ENCODE measurements at regions not wholly inside any gene's neighbourhood (a gene's known extent, or its start where the extent isn't known, plus 50 kb on each side); places are given as distances from the start of the nearest gene placed in this dataset.

- Mint-ChIP-seq H3K9me3 (peaks cover 0 to 9% (median 4%) of the 10 kb centered on the region in 11 donors), H3K4me3 (no peak overlapping the region), H3K27me3 (peaks cover 0 to 9% (median 0%) of the 10 kb centered on the region in 5 donors), H3K27ac (no peak overlapping the region), H3K4me1 (no peaks in the 10 kb centered on the region), H3K36me3 (peaks cover 0 to 7% (median 0%) of the 10 kb centered on the region in 5 donors)
- no peaks in the 10 kb centered on the region for H3K4me1 ChIP-seq (ENCODE audit: control insufficient read depth in 2 of 2, insufficient read depth in 2 of 2, low read length in 2 of 2)
- DNase-seq: no peak
- ChIA-PET POLR2A (no interaction called here), CTCF (no interaction called here)
- intact Hi-C loops (cut with micrococcal nuclease): no loop called here
- H3K27ac ChIP-seq (ENCODE audit: low read depth, low read length): no peak overlapping the region
- H3K4me3 ChIP-seq (ENCODE audit: low read length): no peak overlapping the region
- peaks cover 0 to 14% (median 0%) of the 10 kb centered on the region in 3 experiments for H3K9me3 ChIP-seq (ENCODE audit: control insufficient read depth in 2 of 3, low read length in 3 of 3)
- no peaks in the 10 kb centered on the region for H3K27me3 ChIP-seq (ENCODE audit: control insufficient read depth in 2 of 2, insufficient read depth in 2 of 2, low read length in 2 of 2)
- no peaks in the 10 kb centered on the region for H3K36me3 ChIP-seq (ENCODE audit: control insufficient read depth in 2 of 3, insufficient read depth in 3 of 3, low read length in 3 of 3)
- no peak for ATAC-seq
Measured at GRCh38 chr11:70490723-70491558, 92.6 kb downstream of the CTTN start.

DNA sequence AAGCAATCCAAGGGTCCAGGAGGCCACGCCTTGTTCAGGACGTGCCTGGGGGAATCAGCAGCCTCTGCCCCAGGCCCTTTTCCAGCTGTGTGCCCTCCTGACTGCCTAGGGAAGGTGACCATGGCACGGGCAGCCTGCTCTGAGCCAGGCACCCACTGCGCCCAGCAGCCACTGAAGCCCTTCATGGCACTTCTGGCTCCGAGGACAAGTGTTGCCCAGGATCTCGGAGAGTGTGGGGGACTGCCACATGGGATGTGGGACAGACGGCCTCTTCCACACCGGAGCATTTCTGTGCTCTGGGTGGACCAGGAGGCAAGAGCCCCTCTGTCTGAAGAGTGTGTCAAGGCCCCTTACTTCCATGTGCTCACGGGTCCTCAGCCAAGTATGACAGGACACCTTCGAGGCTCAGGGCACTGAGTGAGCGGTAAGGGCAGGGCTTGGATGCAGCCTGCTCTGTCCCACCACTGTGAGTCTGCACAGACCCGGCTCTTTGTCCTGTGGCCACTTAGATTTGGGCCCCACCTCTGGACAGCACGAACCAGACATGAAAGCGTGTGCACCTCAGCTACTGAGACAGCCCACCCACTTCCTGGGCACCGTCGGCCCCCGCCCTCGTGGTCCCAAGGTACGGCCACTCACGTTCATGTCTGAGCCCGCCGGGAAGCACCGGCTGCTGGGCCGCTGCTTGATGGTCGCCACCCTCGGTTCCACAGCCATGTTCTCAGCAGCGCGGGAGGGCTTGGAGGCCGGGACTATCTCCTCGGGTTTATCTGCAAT, 93.6 kb downstream of the CTTN start:
- Histone ChIP-seq H3K4me3 (ENCODE audit: low read length) (no peak overlapping the region), H3K36me3 (ENCODE audit: control insufficient read depth in 2 of 3, insufficient read depth in 3 of 3, low read length in 3 of 3) (no peaks in the 10 kb centered on the region), H3K9me3 (ENCODE audit: control insufficient read depth in 2 of 3, low read length in 3 of 3) (peaks cover 0 to 14% (median 0%) of the 10 kb centered on the region in 3 experiments), H3K4me1 (ENCODE audit: control insufficient read depth in 2 of 2, insufficient read depth in 2 of 2, low read length in 2 of 2) (no peaks in the 10 kb centered on the region), H3K27ac (ENCODE audit: low read depth, low read length) (no peak overlapping the region), H3K27me3 (ENCODE audit: control insufficient read depth in 2 of 2, insufficient read depth in 2 of 2, low read length in 2 of 2) (no peaks in the 10 kb centered on the region)
- Mint-ChIP-seq H3K4me1 (no peaks in the 10 kb centered on the region), H3K36me3 (peaks cover 0 to 7% (median 0%) of the 10 kb centered on the region in 5 donors), H3K9me3 (peaks cover 0 to 9% (median 4%) of the 10 kb centered on the region in 11 donors), H3K27ac (no peak overlapping the region), H3K4me3 (no peak overlapping the region), H3K27me3 (peaks cover 0 to 9% (median 0%) of the 10 kb centered on the region in 5 donors)
- no peak for DNase-seq
- CTCF ChIA-PET: no interaction called here
- ATAC-seq: no peak
- POLR2A ChIA-PET: no interaction called here
- intact Hi-C loops (cut with micrococcal nuclease): no loop called here

GRCh38 chr11:70493089-70493474, 94.8 kb downstream of the CTTN start:
- Histone ChIP-seq H3K27ac (ENCODE audit: low read depth, low read length) (no peak overlapping the region), H3K27me3 (ENCODE audit: control insufficient read depth in 2 of 2, insufficient read depth in 2 of 2, low read length in 2 of 2) (no peaks in the 10 kb centered on the region), H3K36me3 (ENCODE audit: control insufficient read depth in 2 of 3, insufficient read depth in 3 of 3, low read length in 3 of 3) (no peaks in the 10 kb centered on the region), H3K4me3 (ENCODE audit: low read length) (no peak overlapping the region), H3K9me3 (ENCODE audit: control insufficient read depth in 2 of 3, low read length in 3 of 3) (peaks cover 0 to 14% (median 0%) of the 10 kb centered on the region in 3 experiments), H3K4me1 (ENCODE audit: control insufficient read depth in 2 of 2, insufficient read depth in 2 of 2, low read length in 2 of 2) (no peaks in the 10 kb centered on the region)
- peaks cover 0 to 7% (median 0%) of the 10 kb centered on the region in 5 donors for H3K36me3 Mint-ChIP-seq
- intact Hi-C loops (cut with micrococcal nuclease): no loop called here
- H3K27ac Mint-ChIP-seq: no peak overlapping the region
- no peaks in the 10 kb centered on the region for H3K4me1 Mint-ChIP-seq
- H3K27me3 Mint-ChIP-seq: peaks cover 0 to 4% (median 0%) of the 10 kb centered on the region in 5 donors
- H3K9me3 Mint-ChIP-seq: peaks cover 0 to 9% (median 4%) of the 10 kb centered on the region in 11 donors
- no peak for ATAC-seq
- CTCF ChIA-PET: no interaction called here
- H3K4me3 Mint-ChIP-seq: no peak overlapping the region
- POLR2A ChIA-PET: no interaction called here
- DNase-seq: no peak

- Mint-ChIP-seq H3K4me1 (no peaks in the 10 kb centered on the region), H3K27me3 (peaks cover 0 to 4% (median 0%) of the 10 kb centered on the region in 5 donors), H3K36me3 (peaks cover 0 to 7% (median 0%) of the 10 kb centered on the region in 5 donors), H3K4me3 (no peak overlapping the region), H3K27ac (no peak overlapping the region), H3K9me3 (peaks cover 0 to 9% (median 4%) of the 10 kb centered on the region in 11 donors)
- Histone ChIP-seq H3K36me3 (ENCODE audit: control insufficient read depth in 2 of 3, insufficient read depth in 3 of 3, low read length in 3 of 3) (no peaks in the 10 kb centered on the region), H3K4me1 (ENCODE audit: control insufficient read depth in 2 of 2, insufficient read depth in 2 of 2, low read length in 2 of 2) (no peaks in the 10 kb centered on the region), H3K9me3 (ENCODE audit: control insufficient read depth in 2 of 3, low read length in 3 of 3) (peaks cover 0 to 14% (median 0%) of the 10 kb centered on the region in 3 experiments), H3K27me3 (ENCODE audit: control insufficient read depth in 2 of 2, insufficient read depth in 2 of 2, low read length in 2 of 2) (no peaks in the 10 kb centered on the region), H3K4me3 (ENCODE audit: low read length) (no peak overlapping the region), H3K27ac (ENCODE audit: low read depth, low read length) (no peak overlapping the region)
- POLR2A ChIA-PET: no interaction called here
- ATAC-seq (no peak), DNase-seq (no peak)
- CTCF ChIA-PET: no interaction called here
- intact Hi-C loops (cut with micrococcal nuclease): no loop called here
Measured at GRCh38 chr11:70493891-70494290, 95.6 kb downstream of the CTTN start.

DNA sequence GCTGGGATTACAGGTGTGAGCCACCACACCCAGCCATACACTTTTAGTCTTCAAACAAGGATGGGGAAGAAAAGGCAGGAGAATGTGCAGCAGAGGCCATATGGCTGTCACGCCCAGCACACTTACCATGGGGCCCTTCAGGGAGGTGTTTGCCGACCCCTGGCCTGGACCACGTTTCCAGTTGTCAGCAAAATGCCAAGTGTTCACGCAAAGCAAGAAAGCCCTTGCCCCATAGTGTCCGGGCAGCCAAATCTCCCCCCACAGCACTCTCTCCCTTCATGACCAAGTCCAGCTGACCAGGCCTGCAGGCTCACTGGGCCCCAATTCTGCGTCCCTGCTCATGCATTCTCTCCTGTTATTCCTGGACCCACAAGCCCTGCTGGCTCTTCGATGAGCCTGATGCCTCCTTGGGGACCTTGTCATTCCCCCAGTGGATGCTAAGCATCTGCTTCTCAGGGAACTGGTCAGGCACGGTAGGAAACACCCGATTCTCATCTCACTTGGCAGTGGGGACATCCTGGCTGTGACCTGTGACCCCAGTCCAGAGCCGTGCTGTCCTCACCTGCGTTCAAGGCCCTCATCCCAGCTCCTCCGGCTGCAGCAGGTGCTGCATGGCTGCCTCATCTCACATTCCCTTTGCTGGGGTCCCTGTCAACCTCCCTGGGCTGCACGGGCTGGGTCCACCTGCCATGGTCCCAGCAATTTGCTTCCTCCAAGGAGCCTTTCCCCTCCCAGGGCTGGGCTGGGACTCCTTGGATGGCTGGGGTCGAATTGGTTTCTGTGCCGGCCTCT, 96.4 kb downstream of the CTTN start:
- Mint-ChIP-seq H3K27me3 (peaks cover 0 to 4% (median 0%) of the 10 kb centered on the region in 5 donors), H3K4me3 (no peak overlapping the region), H3K36me3 (peaks cover 0 to 7% (median 0%) of the 10 kb centered on the region in 5 donors), H3K27ac (no peak overlapping the region), H3K4me1 (no peaks in the 10 kb centered on the region), H3K9me3 (peaks cover 0 to 9% (median 0%) of the 10 kb centered on the region in 11 donors)
- intact Hi-C loops (cut with micrococcal nuclease): no loop called here
- H3K27me3 ChIP-seq (ENCODE audit: control insufficient read depth in 2 of 2, insufficient read depth in 2 of 2, low read length in 2 of 2): no peaks in the 10 kb centered on the region
- H3K27ac ChIP-seq (ENCODE audit: low read depth, low read length): no peak overlapping the region
- ATAC-seq (no peak), DNase-seq (no peak)
- H3K9me3 ChIP-seq (ENCODE audit: control insufficient read depth in 2 of 3, low read length in 3 of 3): peaks cover 0 to 14% (median 0%) of the 10 kb centered on the region in 3 experiments
- POLR2A ChIA-PET: no interaction called here
- CTCF ChIA-PET: no interaction called here
- no peaks in the 10 kb centered on the region for H3K4me1 ChIP-seq (ENCODE audit: control insufficient read depth in 2 of 2, insufficient read depth in 2 of 2, low read length in 2 of 2)
- H3K4me3 ChIP-seq (ENCODE audit: low read length): no peak overlapping the region
- no peaks in the 10 kb centered on the region for H3K36me3 ChIP-seq (ENCODE audit: control insufficient read depth in 2 of 3, insufficient read depth in 3 of 3, low read length in 3 of 3)

DNA sequence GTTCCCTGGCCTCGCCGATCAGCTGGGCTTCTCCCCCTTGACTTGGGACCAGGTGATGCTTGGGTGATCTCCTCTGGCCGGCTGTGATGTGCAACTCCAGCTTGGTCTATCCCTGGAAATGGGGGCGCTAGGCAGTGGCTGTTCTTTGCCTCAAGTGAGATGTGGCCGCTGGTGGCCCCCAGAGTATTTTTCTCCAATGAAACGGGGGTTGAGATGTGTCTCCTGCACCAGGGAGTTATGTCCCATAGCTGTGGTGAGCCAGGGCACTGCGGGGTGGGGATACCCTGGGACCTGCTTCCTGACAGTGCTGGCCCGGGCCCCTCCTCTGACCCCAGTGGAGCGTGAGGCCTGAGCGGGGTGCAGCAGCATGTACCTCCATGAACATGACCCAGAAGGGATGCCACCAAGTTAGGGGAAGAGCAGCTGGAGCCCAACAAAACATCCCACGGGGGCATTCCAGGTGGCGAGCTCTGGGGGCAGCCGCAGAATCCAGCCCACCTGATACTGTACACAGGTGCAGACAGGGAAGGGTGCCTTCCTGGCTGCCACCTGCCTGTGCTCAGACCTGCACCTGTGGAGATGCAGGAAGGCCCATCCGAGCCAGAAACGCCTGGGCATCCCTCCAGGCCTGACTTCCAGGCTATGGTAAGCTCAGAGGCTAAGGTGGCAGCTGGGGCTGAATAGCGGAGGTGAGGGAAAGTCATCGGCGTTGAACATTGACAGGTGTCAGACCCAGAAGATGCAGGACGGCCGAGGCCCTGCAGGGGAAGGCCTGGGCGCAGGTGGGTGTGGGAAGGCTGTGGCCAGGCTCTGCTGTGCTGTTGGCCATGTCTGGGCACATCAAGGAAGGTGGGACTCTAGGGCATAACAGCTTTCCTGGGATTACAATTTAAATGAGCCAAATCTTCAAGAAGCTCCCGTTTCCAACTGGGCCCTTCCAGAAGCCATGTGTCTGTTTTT, 97.3 kb downstream of the CTTN start:
- Mint-ChIP-seq H3K4me3 (no peak overlapping the region), H3K4me1 (no peaks in the 10 kb centered on the region), H3K27ac (no peak overlapping the region), H3K9me3 (peaks cover 0 to 7% (median 0%) of the 10 kb centered on the region in 11 donors), H3K27me3 (peaks cover 0 to 4% (median 0%) of the 10 kb centered on the region in 5 donors), H3K36me3 (peaks cover 0 to 6% (median 0%) of the 10 kb centered on the region in 5 donors)
- intact Hi-C loops (cut with micrococcal nuclease): no loop called here
- H3K4me3 ChIP-seq (ENCODE audit: low read length): no peak overlapping the region
- ChIA-PET POLR2A (no interaction called here), CTCF (no interaction called here)
- peaks cover 0 to 7% (median 0%) of the 10 kb centered on the region in 3 experiments for H3K9me3 ChIP-seq (ENCODE audit: control insufficient read depth in 2 of 3, low read length in 3 of 3)
- H3K27me3 ChIP-seq (ENCODE audit: control insufficient read depth in 2 of 2, insufficient read depth in 2 of 2, low read length in 2 of 2): no peaks in the 10 kb centered on the region
- no peaks in the 10 kb centered on the region for H3K36me3 ChIP-seq (ENCODE audit: control insufficient read depth in 2 of 3, insufficient read depth in 3 of 3, low read length in 3 of 3)
- DNase-seq: no peak
- H3K4me1 ChIP-seq (ENCODE audit: control insufficient read depth in 2 of 2, insufficient read depth in 2 of 2, low read length in 2 of 2): no peaks in the 10 kb centered on the region
- ATAC-seq: no peak
- no peak overlapping the region for H3K27ac ChIP-seq (ENCODE audit: low read depth, low read length)
